B cell (primary cell): ENCODE measurements at regions not wholly inside any gene's neighbourhood (a gene's known extent, or its start where the extent isn't known, plus 50 kb on each side); places are given as distances from the start of the nearest gene placed in this dataset.

Experiments used
- ATAC-seq: fragments of 200-7000 bp; cut with Tn5 transposase; one replicate; pipeline ENCODE4 v1.10.0; 2021; ENCODE audit warnings: low read depth, mild to moderate bottlenecking, moderate number of reproducible peaks, moderate library complexity
- CTCF ChIA-PET: fragments of 350-600 bp; sonication (Branson Sonifier 250); formaldehyde crosslinking; loops from one replicate; lab custom pipeline; 2021; ENCODE audit warnings: antibody characterized with exemption, inconsistent platforms; lab: Charles Lee
- POLR2A ChIA-PET: fragments of 350-600 bp; sonication (Branson Sonifier 250); formaldehyde crosslinking; loops from one replicate; lab custom pipeline; 2021; ENCODE audit warnings: antibody characterized with exemption; lab: Charles Lee
- DNase-seq: peaks from one replicate; pipeline ENCODE4 v3.0.0; 2013
- H2AFZ ChIP-seq: 2 replicates; pipeline ENCODE4 v1.6.1; 2012; ENCODE audit warnings: mild to moderate bottlenecking, low read depth, low read length; ENCODE audit not compliant: insufficient read depth, poor library complexity, severe bottlenecking
- H3K27ac ChIP-seq, 2 donors: 1 replicate in 1 of 2; 2 replicates in 1 of 2; pipeline ENCODE4 v1.5.1; 2012 to 2013; ENCODE audit warnings: low read length in 2 of 2, mild to moderate bottlenecking in 2 of 2, moderate library complexity in 1 of 2
- H3K27me3 ChIP-seq, 4 experiments: fragments of 200-600 bp in 1 of 4; sonication (generic) in 1 of 4; replicated peaks in 1 of 4; 1 replicate in 2 of 4; 2 replicates in 2 of 4; pipeline versions ENCODE4 v1.6.1 to v1.7.0; 2013 to 2016; ENCODE audit warnings: low read length in 3 of 4, mild to moderate bottlenecking in 2 of 4, mixed read lengths in 1 of 4, moderate library complexity in 1 of 4; ENCODE audit not compliant: insufficient read depth in 4 of 4, control insufficient read depth in 3 of 4; ENCODE audit errors: control extremely low read depth in 1 of 4
- H3K36me3 ChIP-seq, 2 experiments: replicated peaks in 1 of 2; 1 replicate in 1 of 2; 2 replicates in 1 of 2; pipeline versions ENCODE4 v1.6.1 to v1.7.1; 2013; ENCODE audit warnings: low read length in 1 of 2; ENCODE audit not compliant: insufficient read depth in 2 of 2, control insufficient read depth in 1 of 2; ENCODE audit errors: control extremely low read depth in 1 of 2, extremely low read depth in 1 of 2
- H3K4me1 ChIP-seq, 2 donors: fragments of 200-600 bp in 1 of 2; sonication (generic) in 1 of 2; 1 replicate in 1 of 2; 2 replicates in 1 of 2; pipeline versions ENCODE4 v1.5.1 to v1.6.1; 2013 to 2017; ENCODE audit warnings: low read length in 2 of 2; ENCODE audit not compliant: control insufficient read depth in 2 of 2, insufficient read depth in 2 of 2
- H3K4me2 ChIP-seq: replicated peaks from 2 replicates; pipeline ENCODE3; 2012; ENCODE audit warnings: mild to moderate bottlenecking, low read depth, low read length; ENCODE audit not compliant: poor library complexity, severe bottlenecking
- H3K4me3 ChIP-seq, 5 experiments: fragments of 200-600 bp in 1 of 5; sonication (generic) in 1 of 5; 1 replicate in 3 of 5; 2 replicates in 2 of 5; pipeline versions ENCODE4 v1.5.1 to v1.7.0; 2011 to 2016; ENCODE audit warnings: low read length in 4 of 5, mild to moderate bottlenecking in 4 of 5, low read depth in 2 of 5, control low read depth in 1 of 5, moderate library complexity in 1 of 5; ENCODE audit not compliant: insufficient read depth in 1 of 5; ENCODE audit errors: control extremely low read depth in 1 of 5, extremely low read depth in 1 of 5
- H3K79me2 ChIP-seq: fragments of 200-600 bp; sonication (generic); one replicate; pipeline ENCODE4 v1.6.0; 2016; ENCODE audit warnings: low read length; ENCODE audit not compliant: control insufficient read depth, insufficient read depth
- H3K9ac ChIP-seq: fragments of 200-600 bp; sonication (generic); 2 replicates; pipeline ENCODE4 v1.6.1; 2017; ENCODE audit warnings: mild to moderate bottlenecking, low read length, moderate library complexity
- H3K9me3 ChIP-seq, 3 donors: one replicate each; pipeline versions ENCODE4 v1.6.1 to v1.7.1; 2013; ENCODE audit warnings: low read length in 2 of 3; ENCODE audit not compliant: control insufficient read depth in 2 of 3, insufficient read depth in 1 of 3; ENCODE audit errors: control extremely low read depth in 1 of 3
- H4K20me1 ChIP-seq: 2 replicates; pipeline ENCODE4 v1.6.0; 2012; ENCODE audit warnings: mild to moderate bottlenecking, low read length; ENCODE audit not compliant: insufficient read depth, control insufficient read depth, poor library complexity, severe bottlenecking
- H3K27ac Mint-ChIP-seq: one replicate; pipeline ENCODE4 v1.8.0; 2021; ENCODE audit warnings: mixed read lengths
- H3K27me3 Mint-ChIP-seq: one replicate; pipeline ENCODE4 v1.8.0; 2021; ENCODE audit warnings: mixed read lengths
- H3K4me1 Mint-ChIP-seq: one replicate; pipeline ENCODE4 v1.8.0; 2021; ENCODE audit warnings: mixed read lengths
- H3K4me3 Mint-ChIP-seq: one replicate; pipeline ENCODE4 v1.8.0; 2021; ENCODE audit warnings: mixed read lengths
- H3K9me3 Mint-ChIP-seq: one replicate; pipeline ENCODE4 v1.8.0; 2022; ENCODE audit warnings: mixed read lengths; ENCODE audit not compliant: insufficient read depth
- EZH2 ChIP-seq: IDR thresholded peaks from 2 replicates; pipeline ENCODE4 v1.6.1; 2012; ENCODE audit warnings: borderline replicate concordance, low read depth, mild to moderate bottlenecking, moderate library complexity, low read length; ENCODE audit not compliant: insufficient read depth, poor library complexity, severe bottlenecking
- WGBS: methylation state at CpG from one replicate; pipeline ENCODE4 v1.1.5; 2013; ENCODE audit warnings: missing lambda C conversion rate; ENCODE audit not compliant: insufficient coverage; 5-methylcytosine and 5-hydroxymethylcytosine counted together
- intact Hi-C: fragments of 100-400 bp; cut with micrococcal nuclease; formaldehyde crosslinking; loops from one replicate; pipeline ENCODE4 v1.10.0; 2022
- TF ChIP-seq, protein P1 (sequence below): fragments of 200-600 bp; IDR thresholded peaks from one replicate; pipeline ENCODE4 v1.8.0; 2022; ENCODE audit warnings: antibody characterized with exemption, mild to moderate bottlenecking

DNA sequence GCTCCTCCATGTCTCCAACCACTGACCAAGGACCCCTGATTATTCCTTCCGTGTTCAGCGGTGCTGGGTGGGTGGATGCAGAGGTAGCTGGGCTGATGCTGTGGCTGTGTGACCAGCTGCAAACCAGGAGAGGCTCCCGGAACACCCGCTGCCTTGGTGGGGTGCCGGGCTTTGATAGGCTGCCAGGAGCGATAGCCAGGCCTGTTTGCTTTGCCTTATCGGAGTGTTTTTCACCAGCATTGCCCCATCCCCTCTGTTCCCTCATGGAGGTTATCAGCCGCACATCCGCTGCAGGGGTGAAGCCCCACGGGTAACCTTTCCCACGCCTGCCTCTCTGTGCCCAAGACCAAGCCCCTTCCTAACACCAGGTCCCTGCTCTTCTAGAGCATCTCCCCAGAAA lies 354.3 kb downstream of the C16orf95 start:
- Histone ChIP-seq H4K20me1 (no peaks in the 10 kb centered on the region), H3K9me3 (peaks cover 0 to 2% (median 0%) of the 10 kb centered on the region in 3 donors), H3K4me1 (no peaks in the 10 kb centered on the region), H3K4me2 (no peak overlapping the region), H3K27me3 (peaks cover 0 to 5% (median 0%) of the 10 kb centered on the region in 4 experiments), H3K36me3 (no peaks in the 10 kb centered on the region), H3K9ac (no peak overlapping the region), H3K4me3 (no peak overlapping the region), H3K79me2 (no peaks in the 10 kb centered on the region), H2AFZ (no peak overlapping the region), H3K27ac (no peak overlapping the region)
- DNase-seq (no peak), ATAC-seq (no peak)
- Mint-ChIP-seq H3K4me1 (no peaks in the 10 kb centered on the region), H3K9me3 (no peaks in the 10 kb centered on the region), H3K4me3 (no peak overlapping the region), H3K27me3 (peaks cover 23% of the 10 kb centered on the region), H3K27ac (no peak overlapping the region)
- 88% methylated on average over 7 of the region's 11 CpGs for WGBS
- intact Hi-C loops: no loop called here
- no peak for TF ChIP-seq EZH2
- TF ChIP-seq, protein P1, sequence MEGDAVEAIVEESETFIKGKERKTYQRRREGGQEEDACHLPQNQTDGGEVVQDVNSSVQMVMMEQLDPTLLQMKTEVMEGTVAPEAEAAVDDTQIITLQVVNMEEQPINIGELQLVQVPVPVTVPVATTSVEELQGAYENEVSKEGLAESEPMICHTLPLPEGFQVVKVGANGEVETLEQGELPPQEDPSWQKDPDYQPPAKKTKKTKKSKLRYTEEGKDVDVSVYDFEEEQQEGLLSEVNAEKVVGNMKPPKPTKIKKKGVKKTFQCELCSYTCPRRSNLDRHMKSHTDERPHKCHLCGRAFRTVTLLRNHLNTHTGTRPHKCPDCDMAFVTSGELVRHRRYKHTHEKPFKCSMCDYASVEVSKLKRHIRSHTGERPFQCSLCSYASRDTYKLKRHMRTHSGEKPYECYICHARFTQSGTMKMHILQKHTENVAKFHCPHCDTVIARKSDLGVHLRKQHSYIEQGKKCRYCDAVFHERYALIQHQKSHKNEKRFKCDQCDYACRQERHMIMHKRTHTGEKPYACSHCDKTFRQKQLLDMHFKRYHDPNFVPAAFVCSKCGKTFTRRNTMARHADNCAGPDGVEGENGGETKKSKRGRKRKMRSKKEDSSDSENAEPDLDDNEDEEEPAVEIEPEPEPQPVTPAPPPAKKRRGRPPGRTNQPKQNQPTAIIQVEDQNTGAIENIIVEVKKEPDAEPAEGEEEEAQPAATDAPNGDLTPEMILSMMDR: no peak
- ChIA-PET CTCF (no interaction called here), POLR2A (no interaction called here)

GRCh38 chr16:86963600-86964575 lies 353.3 kb downstream of the C16orf95 start:
- Histone ChIP-seq H3K4me2 (no peak overlapping the region), H3K36me3 (no peaks in the 10 kb centered on the region), H4K20me1 (no peaks in the 10 kb centered on the region), H3K9me3 (peaks cover 0 to 2% (median 0%) of the 10 kb centered on the region in 3 donors), H2AFZ (no peak overlapping the region), H3K79me2 (no peaks in the 10 kb centered on the region), H3K4me3 (no peak overlapping the region), H3K4me1 (no peaks in the 10 kb centered on the region), H3K9ac (no peak overlapping the region), H3K27ac (no peak overlapping the region), H3K27me3 (peaks cover 0 to 2% (median 0%) of the 10 kb centered on the region in 4 experiments)
- H3K4me3 Mint-ChIP-seq: no peak overlapping the region
- ATAC-seq: no peak
- peaks cover 13% of the 10 kb centered on the region for H3K27me3 Mint-ChIP-seq
- ChIA-PET CTCF (no interaction called here), POLR2A (no interaction called here)
- H3K9me3 Mint-ChIP-seq: no peaks in the 10 kb centered on the region
- intact Hi-C loops: no loop called here
- no peaks in the 10 kb centered on the region for H3K4me1 Mint-ChIP-seq
- no peak for DNase-seq
- TF ChIP-seq EZH2: no peak
- TF ChIP-seq, protein P1: no peak
- WGBS: 87% methylated on average over 25 of the region's 25 CpGs
- no peak overlapping the region for H3K27ac Mint-ChIP-seq
